BJ (cell line): ENCODE measurements at regions not wholly inside any gene's neighbourhood (a gene's known extent, or its start where the extent isn't known, plus 50 kb on each side); places are given as distances from the start of the nearest gene placed in this dataset.

Experiments used
- CTCF ChIA-PET: fragments of 350-600 bp; formaldehyde crosslinking; extraction: SDS; loops from one replicate; lab custom pipeline; 2021; ENCODE audit warnings: antibody characterized with exemption, inconsistent platforms; lab: Yijun Ruan, JAX
- POLR2A ChIA-PET: fragments of 300-600 bp; sonication (Branson Sonifier 250); formaldehyde crosslinking; extraction: SDS; loops from one replicate; lab custom pipeline; 2021; ENCODE audit warnings: antibody characterized with exemption; lab: Charles Lee
- DNase-seq: peaks from one replicate; pipeline ENCODE4 v3.0.0-alpha.2; 2011; ENCODE audit warnings: low read depth
- H3K27me3 ChIP-seq: 2 replicates; pipeline ENCODE4 v1.6.0; 2011; ENCODE audit warnings: low read length; ENCODE audit not compliant: control insufficient read depth, insufficient read depth
- H3K36me3 ChIP-seq: 2 replicates; pipeline ENCODE4 v1.5.1; 2011; ENCODE audit warnings: low read length; ENCODE audit not compliant: control insufficient read depth, insufficient read depth
- H3K4me3 ChIP-seq: 2 replicates; pipeline ENCODE4 v1.5.1; 2011; ENCODE audit warnings: low read depth, mild to moderate bottlenecking, control low read depth, low read length
- TF ChIP-seq, protein P1 (sequence below): IDR thresholded peaks from 2 replicates; pipeline ENCODE4 v1.5.1; 2011; ENCODE audit warnings: low read depth, mild to moderate bottlenecking, control low read depth, inconsistent platforms, low read length, moderate library complexity; ENCODE audit not compliant: insufficient read depth

DNA sequence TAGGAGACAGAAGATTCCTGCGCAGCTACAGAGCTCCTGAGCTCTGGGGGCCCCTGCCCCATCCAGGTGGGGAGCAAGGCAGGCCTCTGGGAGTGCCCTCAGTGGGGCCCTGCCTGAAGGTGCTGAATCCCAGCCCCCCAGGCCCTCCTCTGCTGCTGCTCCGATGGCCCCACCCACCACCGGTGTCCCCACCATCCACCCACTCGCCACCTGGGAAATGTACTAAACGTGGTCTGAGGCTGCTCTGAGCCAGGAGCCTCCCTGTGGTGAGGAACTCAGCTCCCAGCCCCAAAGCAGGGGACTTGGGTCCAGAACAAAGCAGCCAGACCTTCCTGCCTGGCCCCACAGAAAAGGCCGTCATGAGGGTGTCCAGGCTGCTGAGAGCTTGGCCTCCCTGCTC is 289.4 kb downstream of the CTTN start:
- no peaks in the 10 kb centered on the region for H3K36me3 ChIP-seq
- ChIA-PET CTCF (no interaction called here), POLR2A (no interaction called here)
- H3K27me3 ChIP-seq = no peaks in the 10 kb centered on the region
- no peak overlapping the region for H3K4me3 ChIP-seq
- DNase-seq = no peak
- TF ChIP-seq, protein P1, sequence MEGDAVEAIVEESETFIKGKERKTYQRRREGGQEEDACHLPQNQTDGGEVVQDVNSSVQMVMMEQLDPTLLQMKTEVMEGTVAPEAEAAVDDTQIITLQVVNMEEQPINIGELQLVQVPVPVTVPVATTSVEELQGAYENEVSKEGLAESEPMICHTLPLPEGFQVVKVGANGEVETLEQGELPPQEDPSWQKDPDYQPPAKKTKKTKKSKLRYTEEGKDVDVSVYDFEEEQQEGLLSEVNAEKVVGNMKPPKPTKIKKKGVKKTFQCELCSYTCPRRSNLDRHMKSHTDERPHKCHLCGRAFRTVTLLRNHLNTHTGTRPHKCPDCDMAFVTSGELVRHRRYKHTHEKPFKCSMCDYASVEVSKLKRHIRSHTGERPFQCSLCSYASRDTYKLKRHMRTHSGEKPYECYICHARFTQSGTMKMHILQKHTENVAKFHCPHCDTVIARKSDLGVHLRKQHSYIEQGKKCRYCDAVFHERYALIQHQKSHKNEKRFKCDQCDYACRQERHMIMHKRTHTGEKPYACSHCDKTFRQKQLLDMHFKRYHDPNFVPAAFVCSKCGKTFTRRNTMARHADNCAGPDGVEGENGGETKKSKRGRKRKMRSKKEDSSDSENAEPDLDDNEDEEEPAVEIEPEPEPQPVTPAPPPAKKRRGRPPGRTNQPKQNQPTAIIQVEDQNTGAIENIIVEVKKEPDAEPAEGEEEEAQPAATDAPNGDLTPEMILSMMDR = no peak

DNA sequence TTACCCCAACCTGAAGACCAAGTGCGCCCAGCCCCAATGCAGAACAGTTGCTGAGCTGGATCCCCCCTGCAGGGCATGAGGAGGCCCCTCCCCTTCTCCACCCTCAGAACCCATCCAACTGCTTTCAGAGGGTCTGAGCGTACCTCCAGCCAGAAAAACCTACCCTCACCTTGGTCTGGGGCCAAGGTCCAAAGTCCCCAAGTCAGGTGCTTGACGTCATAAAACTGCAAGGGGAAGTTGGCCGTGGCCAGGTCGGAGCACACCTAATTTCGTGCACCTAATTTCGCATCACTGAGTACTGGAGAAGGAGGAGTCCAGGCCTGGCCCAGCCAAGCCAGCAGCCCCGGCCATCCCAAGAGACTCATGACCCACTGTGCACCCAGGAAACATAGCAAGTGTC is 289.8 kb downstream of the CTTN start:
- Histone ChIP-seq H3K27me3 (no peaks in the 10 kb centered on the region), H3K36me3 (no peaks in the 10 kb centered on the region), H3K4me3 (no peak overlapping the region)
- POLR2A ChIA-PET = no interaction called here
- CTCF ChIA-PET = no interaction called here
- TF ChIP-seq, protein P1 = no peak
- DNase-seq = no peak

DNA sequence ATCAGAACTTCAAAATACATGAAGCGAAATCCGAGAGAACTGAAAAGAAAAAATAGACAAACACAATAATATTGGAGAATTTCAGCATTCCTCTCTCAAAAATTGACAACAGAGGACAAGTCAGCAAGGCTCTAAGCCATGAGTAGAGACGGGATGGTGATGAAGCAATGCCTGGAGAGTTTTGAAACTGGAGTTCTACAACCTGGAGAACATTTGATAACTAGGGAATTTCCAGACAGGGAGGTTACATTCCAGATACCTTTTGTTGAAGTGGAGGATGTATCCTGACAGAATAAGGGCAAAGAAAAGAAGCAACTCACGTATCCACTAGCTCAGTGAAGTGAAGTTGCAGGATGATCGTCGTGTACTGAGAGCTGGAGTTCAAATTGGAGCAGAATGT is 291.4 kb downstream of the CTTN start:
- ChIA-PET POLR2A (no interaction called here), CTCF (no interaction called here)
- Histone ChIP-seq H3K36me3 (no peaks in the 10 kb centered on the region), H3K4me3 (no peak overlapping the region), H3K27me3 (no peaks in the 10 kb centered on the region)
- TF ChIP-seq, protein P1 = no peak
- no peak for DNase-seq

DNA sequence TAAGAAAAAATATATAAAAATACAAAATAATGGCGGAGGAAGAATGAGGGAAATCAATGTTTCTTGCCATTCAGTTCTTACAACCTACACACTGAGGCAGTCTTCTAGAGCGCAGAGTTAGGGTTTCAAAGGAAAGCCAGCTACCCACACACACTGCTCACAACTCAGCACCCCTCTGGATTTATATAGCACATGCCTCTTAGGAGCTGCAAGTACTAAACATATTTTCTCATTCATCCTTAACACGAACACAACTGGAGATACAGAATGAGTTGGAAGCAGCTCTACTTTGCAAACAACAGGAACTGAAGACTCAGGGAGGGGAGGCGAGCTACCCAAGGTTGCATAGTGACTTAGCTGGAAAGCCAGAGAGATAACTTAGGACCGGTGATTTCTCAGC is 293.8 kb downstream of the CTTN start:
- TF ChIP-seq, protein P1 = no peak
- no peak for DNase-seq
- Histone ChIP-seq H3K27me3 (no peaks in the 10 kb centered on the region), H3K36me3 (no peaks in the 10 kb centered on the region), H3K4me3 (no peak overlapping the region)
- ChIA-PET CTCF (no interaction called here), POLR2A (no interaction called here)

DNA sequence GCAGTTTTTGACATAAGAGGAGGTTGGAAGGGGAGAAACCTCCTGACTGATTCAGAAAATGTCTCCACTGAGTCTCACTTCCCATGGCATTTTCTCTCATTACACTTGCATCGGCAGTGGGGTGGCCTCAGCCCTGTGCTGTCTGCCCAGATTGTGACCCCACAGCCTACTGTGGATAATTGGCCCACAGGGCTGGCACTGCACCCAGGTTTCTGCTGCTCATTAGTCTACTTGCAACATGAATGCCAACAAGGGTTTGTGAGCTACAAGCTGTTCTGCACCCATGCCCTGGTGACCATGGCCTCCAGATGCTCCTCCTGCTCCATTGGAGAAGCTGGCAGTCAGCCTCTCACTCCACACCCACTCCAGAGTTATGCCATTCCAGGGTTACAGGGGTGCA is 296.0 kb downstream of the CTTN start:
- DNase-seq = no peak
- TF ChIP-seq, protein P1 = no peak
- POLR2A ChIA-PET = no interaction called here
- no peak overlapping the region for H3K4me3 ChIP-seq
- CTCF ChIA-PET = interaction anchor here (0.6 kb wide), 1 partner anchor 799 kb away, joined by 3 read pairs; no protein-coding TSS in a partner anchor
- no peaks in the 10 kb centered on the region for H3K27me3 ChIP-seq
- H3K36me3 ChIP-seq = no peaks in the 10 kb centered on the region
